ENCODE measurements at regions not wholly inside any gene's neighbourhood (a gene's known extent, or its start where the extent isn't known, plus 50 kb on each side); places are given as distances from the start of the nearest gene placed in this dataset.

GRCh38 chr12:24023081-24023480 lies 73.6 kb upstream of the SOX5 start:
- no peak overlapping the region for H3K4me3 ChIP-seq (ENCODE audit: low read depth, low read length)
- DNase-seq (ENCODE audit: low read depth) = no peak
- no peak for TF ChIP-seq CTCF (IDR thresholded peaks at IDR 0.05; ENCODE audit: insufficient read depth, low read length)

- no peak overlapping the region for H3K4me3 ChIP-seq (ENCODE audit: low read depth, low read length)
- no peak for TF ChIP-seq CTCF (IDR thresholded peaks at IDR 0.05; ENCODE audit: insufficient read depth, low read length)
- DNase-seq (ENCODE audit: low read depth) = no peak
These were observed 71.7 kb upstream of the SOX5 start for GRCh38 chr12:24021164-24021502.

GRCh38 chr12:24020397-24021163 lies 71.1 kb upstream of the SOX5 start:
- TF ChIP-seq CTCF (IDR thresholded peaks at IDR 0.05; ENCODE audit: insufficient read depth, low read length) = no peak
- DNase-seq (ENCODE audit: low read depth) = no peak
- no peak overlapping the region for H3K4me3 ChIP-seq (ENCODE audit: low read depth, low read length)

GRCh38 chr12:24015833-24016160 lies 66.3 kb upstream of the SOX5 start:
- no peak for DNase-seq (ENCODE audit: low read depth)
- TF ChIP-seq CTCF (IDR thresholded peaks at IDR 0.05; ENCODE audit: insufficient read depth, low read length) = no peak
- no peak overlapping the region for H3K4me3 ChIP-seq (ENCODE audit: low read depth, low read length)

GRCh38 chr12:24014915-24015832 lies 65.7 kb upstream of the SOX5 start:
- no peak overlapping the region for H3K4me3 ChIP-seq (ENCODE audit: low read depth, low read length)
- TF ChIP-seq CTCF (IDR thresholded peaks at IDR 0.05; ENCODE audit: insufficient read depth, low read length) = no peak
- DNase-seq (ENCODE audit: low read depth) = no peak

- TF ChIP-seq CTCF (IDR thresholded peaks at IDR 0.05; ENCODE audit: insufficient read depth, low read length) = no peak
- DNase-seq (ENCODE audit: low read depth) = no peak
- no peak overlapping the region for H3K4me3 ChIP-seq (ENCODE audit: low read depth, low read length)
These were observed 64.8 kb upstream of the SOX5 start for GRCh38 chr12:24014240-24014639.

Data from fibroblast of the aortic adventitia (primary cell).